GM19351 (cell line): ENCODE measurements at regions not wholly inside any gene's neighbourhood (a gene's known extent, or its start where the extent isn't known, plus 50 kb on each side); places are given as distances from the start of the nearest gene placed in this dataset.

Experiments
- ATAC-seq: cut with Tn5 transposase; IDR thresholded peaks from one replicate; pipeline ENCODE4 v1.9.1; 2021; ENCODE audit warnings: mild to moderate bottlenecking, moderate library complexity; ENCODE audit not compliant: unreplicated experiment

- no peak for ATAC-seq
Measured at GRCh38 chr5:104297076-104297475, 734.5 kb upstream of the NUDT12 start.

- no peak for ATAC-seq
Measured at GRCh38 chr5:104295991-104296390, 733.4 kb upstream of the NUDT12 start.

- no peak for ATAC-seq
Measured at GRCh38 chr5:104283136-104283535, 720.5 kb upstream of the NUDT12 start.

- no peak for ATAC-seq
Measured at GRCh38 chr5:104273725-104274124, 711.1 kb upstream of the NUDT12 start.

DNA sequence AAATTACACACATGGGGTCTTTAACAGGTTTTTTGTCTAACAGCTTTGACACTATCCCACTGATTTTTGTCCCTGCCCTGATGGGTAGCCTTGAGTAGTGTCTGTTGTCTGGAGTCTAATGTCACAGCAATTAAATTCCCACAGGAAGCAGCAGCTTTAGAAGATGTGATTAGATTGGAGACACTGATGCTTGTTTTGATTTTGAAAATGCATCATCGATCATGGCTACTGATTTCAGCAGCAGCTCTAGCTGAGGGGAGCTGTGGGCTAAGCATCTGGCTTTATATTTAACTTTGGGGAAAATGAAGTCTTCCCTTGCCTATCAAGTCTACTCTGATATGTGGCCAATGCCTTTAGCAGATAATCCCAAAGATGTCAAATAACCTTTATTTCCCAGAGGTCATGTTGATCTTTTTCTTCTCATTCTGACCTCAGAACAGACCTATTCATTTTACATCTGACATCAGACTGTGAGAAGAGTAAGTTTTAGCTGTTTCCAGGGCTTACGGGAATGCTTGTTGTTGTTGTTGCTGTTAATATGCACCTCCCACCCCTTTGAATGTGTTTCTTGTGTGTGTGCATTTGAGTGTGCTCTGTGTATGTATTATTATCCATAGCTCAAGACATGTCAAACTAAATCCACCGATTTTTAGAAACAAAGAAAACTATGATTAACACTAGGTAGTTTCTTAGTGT is 704.9 kb upstream of the NUDT12 start:
- ATAC-seq, result no peak

DNA sequence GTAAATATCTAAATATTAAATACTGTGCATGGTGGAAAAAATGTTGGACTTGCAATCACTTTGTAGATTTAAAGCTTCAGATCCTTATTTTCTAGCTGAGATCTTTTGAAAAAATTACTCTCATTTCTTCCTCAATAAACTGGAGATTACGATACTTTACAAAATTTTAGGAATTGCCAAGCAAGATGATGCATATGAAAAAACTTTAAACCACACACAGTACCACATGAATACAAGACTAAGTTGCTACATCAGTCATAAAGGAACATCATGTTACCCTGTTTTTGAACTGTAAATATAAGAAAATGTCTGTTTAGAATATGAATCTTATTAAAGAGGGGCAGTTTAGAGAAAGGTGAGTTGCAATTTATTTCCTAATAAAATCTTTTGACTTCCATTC is 703.6 kb upstream of the NUDT12 start:
- no peak for ATAC-seq

DNA sequence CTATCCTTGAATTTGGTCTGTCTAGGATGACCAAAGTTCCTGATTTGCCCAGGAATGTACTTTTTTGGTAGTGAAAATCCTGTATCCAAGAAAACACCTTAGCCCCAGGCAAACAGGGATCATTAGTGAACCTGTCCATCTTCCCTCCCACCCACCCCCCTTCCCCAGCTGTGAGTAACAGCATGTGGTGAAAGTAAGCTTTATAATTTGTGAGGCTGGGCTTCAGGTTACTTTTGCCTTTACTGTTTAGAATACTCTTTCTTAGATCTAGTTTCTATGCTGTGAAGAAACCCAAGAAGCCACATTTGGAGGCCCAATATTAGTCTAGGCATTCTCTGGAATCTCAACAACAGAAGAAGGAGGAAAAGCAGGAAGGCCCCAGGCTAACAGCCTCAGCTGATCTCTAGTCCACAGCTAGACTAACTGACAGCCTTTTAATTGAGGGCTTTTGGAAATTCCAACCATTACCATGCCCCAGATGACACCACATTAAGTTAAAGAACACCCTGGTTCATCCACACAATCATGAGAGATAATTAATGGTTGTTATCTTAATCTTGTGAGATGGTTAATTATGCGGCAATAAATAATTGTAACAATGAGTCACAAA is 703.0 kb upstream of the NUDT12 start:
- ATAC-seq, result no peak

- ATAC-seq, result no peak
Measured at GRCh38 chr5:104247260-104247659, 684.7 kb upstream of the NUDT12 start.

- ATAC-seq, result no peak
Measured at GRCh38 chr5:104241046-104241445, 678.5 kb upstream of the NUDT12 start.

DNA sequence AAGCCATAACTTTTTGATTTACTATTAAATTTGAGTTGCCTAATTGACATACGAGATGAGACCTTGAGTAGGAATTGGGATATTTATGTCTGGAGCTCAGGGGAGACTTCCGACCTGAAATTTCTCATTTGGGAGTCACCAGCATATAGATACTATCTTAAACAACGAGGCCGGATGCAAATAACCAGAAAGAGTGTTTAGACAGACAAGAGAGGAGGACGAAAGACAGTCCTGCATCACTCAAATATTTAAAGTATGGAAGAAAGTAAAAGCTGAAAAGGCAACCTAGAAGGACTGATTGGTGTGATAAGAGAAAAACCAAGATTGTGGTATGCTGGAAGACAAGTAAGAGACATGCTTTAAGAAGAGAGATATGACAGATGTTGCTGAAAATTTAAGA is 675.0 kb upstream of the NUDT12 start:
- no peak for ATAC-seq

DNA sequence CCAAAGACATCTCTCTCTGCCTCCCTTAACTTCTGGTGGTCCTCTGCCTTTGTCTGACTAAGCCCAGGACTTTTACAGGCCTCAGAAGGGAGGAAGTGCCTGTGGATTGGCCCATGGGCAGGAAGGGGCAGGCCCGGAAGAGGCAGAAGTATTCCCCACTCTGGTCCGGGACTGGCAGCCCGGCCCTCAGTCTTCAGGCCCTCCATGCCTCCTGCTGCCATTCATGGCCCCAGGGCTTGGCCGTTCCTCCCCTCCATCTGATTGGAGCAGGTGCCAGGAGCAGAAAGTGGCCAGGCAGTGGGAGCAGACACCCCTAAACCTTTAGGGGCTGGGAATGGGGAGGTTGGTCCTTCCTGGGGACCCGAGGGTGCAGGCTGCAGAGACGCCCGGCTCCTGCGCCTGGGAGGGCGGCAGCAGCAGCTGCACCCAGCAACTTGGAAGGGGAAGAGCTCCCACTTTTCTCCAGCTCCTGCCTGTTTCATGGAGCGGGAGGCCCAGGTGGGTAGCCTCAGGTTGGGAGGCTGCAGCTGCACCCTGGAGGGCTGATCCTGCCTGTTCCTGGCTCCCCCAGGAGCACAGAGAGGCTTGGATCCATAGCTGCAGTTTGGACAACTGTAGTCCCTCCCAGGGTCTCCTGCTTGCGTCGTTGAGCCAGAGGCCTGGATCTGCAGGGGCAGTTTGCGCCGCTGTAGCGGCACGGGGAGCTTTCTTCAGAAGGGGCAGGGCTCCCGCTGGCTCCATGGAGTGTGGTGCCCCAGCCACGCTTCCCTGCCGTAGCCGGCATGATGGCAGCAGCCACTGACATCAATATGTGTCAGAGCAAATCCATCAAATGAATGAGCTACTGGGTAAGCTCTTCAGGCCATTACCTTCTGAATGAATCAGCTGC is 661.5 kb upstream of the NUDT12 start:
- no peak for ATAC-seq

- ATAC-seq, result no peak
Measured at GRCh38 chr5:104218200-104218599, 655.6 kb upstream of the NUDT12 start.

DNA sequence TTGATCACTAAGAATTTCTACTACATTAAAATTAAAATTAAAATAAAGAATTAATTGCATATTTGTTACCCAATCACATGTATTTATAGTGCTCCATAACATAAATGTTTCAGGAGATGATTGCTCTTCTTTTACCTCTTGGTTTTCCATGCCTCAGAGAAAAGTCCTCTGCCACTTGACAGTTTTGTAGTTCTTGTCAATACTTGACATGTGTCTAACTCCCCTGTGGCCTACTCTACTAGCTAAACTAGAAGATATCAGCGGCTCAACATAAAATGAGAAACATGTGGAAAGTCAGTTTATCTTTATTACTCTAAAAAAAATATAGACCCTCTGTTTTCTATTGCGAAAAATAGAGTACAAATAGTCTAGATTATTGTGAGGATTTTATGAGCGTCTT is 650.6 kb upstream of the NUDT12 start:
- no peak for ATAC-seq

DNA sequence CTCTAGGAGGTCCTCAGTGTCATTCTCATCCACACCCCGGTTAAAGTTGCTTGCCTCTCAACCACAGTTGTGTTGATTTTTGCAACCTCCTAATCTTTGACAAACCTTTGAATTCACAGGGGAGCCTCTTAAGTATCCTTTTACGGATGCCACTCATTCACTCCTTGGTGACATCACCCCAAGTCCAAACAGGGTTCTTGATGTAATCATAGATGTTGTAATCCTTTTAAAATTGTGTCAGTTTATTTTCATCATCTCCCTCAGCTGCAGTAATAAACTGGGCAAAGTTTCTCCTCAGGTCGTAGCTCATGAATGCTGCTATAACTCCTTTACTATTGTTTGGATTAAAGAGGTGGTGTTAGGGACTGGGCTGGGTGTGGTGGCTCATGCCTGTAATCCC is 637.2 kb upstream of the NUDT12 start:
- ATAC-seq, result no peak

GRCh38 chr5:104198156-104198555 is 635.6 kb upstream of the NUDT12 start:
- no peak for ATAC-seq

DNA sequence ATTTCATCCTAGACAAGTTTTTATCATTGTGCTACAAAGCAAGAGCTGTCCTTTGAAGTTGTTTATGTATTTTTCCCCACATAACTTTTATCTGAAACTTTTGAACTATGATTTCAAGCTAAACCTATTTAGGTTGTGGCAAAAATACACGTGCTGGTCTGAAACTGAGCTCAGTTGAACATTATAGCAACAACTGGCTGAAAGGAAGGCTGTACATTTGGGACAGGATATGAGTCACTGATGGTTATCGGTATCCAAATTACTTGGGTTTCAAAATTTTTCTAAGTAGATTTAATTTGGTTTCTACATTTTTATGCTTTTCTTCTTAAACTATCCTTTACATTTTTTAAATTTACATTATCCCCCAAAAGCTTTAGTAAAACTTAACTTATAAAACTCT is 627.3 kb upstream of the NUDT12 start:
- no peak for ATAC-seq

- no peak for ATAC-seq
Measured at GRCh38 chr5:104189031-104189430, 626.4 kb upstream of the NUDT12 start.

DNA sequence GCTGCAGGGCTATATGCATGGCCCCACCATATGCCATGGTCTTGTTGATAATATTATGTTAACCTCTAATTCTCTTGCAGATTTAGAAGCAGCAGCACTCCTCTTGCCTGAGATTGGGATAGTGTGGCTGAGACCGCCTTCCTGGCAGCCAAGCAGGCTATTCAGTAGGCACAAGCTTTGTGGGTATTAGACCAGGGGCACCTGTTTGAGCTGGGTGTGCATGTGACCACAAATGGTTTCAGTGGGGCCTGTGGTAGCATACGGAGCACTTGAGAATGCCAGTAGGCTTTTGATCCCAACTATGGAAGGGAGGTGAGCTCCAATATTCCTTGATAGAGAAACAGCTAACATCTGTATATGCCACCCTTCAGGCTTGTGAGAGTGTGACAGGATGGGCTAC is 625.1 kb upstream of the NUDT12 start:
- no peak for ATAC-seq

DNA sequence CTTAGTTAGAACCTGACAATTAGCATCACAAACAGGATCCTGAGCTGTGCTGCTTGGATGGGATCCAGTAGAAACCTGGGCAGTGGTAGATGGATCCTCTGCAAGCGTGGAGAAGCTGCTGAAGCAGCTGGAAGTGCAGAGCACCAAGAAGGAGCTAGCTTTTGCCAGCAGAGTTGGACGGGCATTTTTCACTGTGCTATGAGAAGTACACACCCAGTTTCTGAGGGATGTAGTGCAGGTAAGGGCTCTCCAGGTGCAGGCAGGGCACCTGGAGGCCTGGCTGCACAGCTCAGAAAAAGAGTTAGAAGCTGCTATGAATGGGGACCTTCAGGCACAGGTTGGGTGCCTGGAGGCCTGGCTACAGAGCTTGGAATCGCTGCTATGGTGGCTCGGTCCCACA is 623.9 kb upstream of the NUDT12 start:
- ATAC-seq, result no peak

DNA sequence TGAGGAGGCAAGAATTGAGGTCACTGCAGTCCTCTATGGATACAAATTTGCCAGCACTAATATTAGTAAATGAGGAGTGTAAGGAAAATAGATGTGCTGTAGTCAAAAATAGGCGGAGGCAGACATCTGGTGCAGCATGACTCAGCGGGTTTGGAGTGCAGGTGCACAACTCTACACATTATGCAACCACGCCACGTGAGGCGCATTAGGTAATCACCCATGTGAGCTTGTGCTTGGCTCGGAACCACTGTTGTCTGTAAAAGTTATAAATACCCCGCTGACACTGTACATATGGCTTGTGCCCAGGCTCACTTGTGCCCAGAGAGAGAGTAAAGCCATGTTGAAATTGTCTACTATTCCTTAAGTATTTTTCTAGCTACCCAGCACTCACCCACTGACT is 623.5 kb upstream of the NUDT12 start:
- no peak for ATAC-seq

GRCh38 chr5:104184264-104184663 is 621.7 kb upstream of the NUDT12 start:
- no peak for ATAC-seq
